ENCODE measurements at regions not wholly inside any gene's neighbourhood (a gene's known extent, or its start where the extent isn't known, plus 50 kb on each side); places are given as distances from the start of the nearest gene placed in this dataset.

DNA sequence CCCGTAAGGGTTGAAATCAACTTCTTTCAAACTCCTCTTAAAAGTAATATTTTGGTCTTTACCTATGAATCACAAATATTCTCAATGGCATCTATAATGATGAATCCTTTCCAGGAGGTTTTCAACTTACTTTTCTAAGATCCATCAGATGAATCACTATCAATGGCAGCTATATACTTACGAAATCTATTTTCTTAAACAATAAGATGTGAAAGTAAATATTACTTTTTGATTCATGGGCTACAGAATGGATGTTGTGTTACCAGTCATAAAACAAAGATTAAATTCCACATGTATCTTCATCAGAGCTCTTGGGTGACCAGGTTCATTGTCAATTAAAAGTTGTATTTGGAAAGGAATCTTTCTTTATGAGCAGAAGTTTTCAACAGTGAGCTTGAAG is 1877.7 kb upstream of the ACO1 start:
- no peak for TF ChIP-seq CTCF (IDR thresholded peaks at IDR 0.05)
- TF ChIP-seq POLR2A (IDR thresholded peaks at IDR 0.05) = no peak
